DOHH2 (cell line): ENCODE measurements at regions not wholly inside any gene's neighbourhood (a gene's known extent, or its start where the extent isn't known, plus 50 kb on each side); places are given as distances from the start of the nearest gene placed in this dataset.

Experiments used
- H3F3A ChIP-seq: fragments of 200-600 bp; sonication (generic), shearing (Covaris generic); 2 replicates; pipeline ENCODE4 v1.6.0; 2016; ENCODE audit warnings: antibody characterized with exemption, mild to moderate bottlenecking; ENCODE audit not compliant: control insufficient read depth, insufficient read depth
- H3K27ac ChIP-seq: fragments of 200-600 bp; sonication (generic); 2 replicates; pipeline ENCODE4 v1.5.1; 2014; ENCODE audit warnings: low read depth, mild to moderate bottlenecking, low read length, moderate library complexity
- H3K27me3 ChIP-seq: fragments of 200-600 bp; sonication (generic); 2 replicates; pipeline ENCODE4 v1.6.1; 2014; ENCODE audit warnings: mild to moderate bottlenecking, low read length, mixed read lengths; ENCODE audit not compliant: control insufficient read depth
- H3K36me3 ChIP-seq: fragments of 200-600 bp; sonication (generic); 2 replicates; pipeline ENCODE4 v1.6.1; 2014; ENCODE audit warnings: mild to moderate bottlenecking, low read length, moderate library complexity, mixed read lengths; ENCODE audit not compliant: control insufficient read depth
- H3K4me1 ChIP-seq: fragments of 200-600 bp; sonication (generic); 2 replicates; pipeline ENCODE4 v1.6.1; 2014; ENCODE audit warnings: mild to moderate bottlenecking, low read length, mixed read lengths; ENCODE audit not compliant: control insufficient read depth
- H3K4me2 ChIP-seq: fragments of 200-600 bp; sonication (generic); 2 replicates; pipeline ENCODE4 v1.6.0; 2014; ENCODE audit warnings: mild to moderate bottlenecking, low read length, moderate library complexity
- H3K4me3 ChIP-seq: fragments of 200-600 bp; sonication (generic); 2 replicates; pipeline ENCODE4 v1.5.1; 2014; ENCODE audit warnings: mild to moderate bottlenecking, low read length, mixed read lengths
- H3K79me2 ChIP-seq: fragments of 200-600 bp; sonication (generic); 2 replicates; pipeline ENCODE4 v1.6.1; 2014; ENCODE audit warnings: mild to moderate bottlenecking, low read length, mixed read lengths; ENCODE audit not compliant: control insufficient read depth
- H3K9me2 ChIP-seq: fragments of 200-600 bp; sonication (generic); replicated peaks from 2 replicates; pipeline ENCODE4 v1.6.1; 2014; ENCODE audit warnings: mild to moderate bottlenecking, low read length, mixed read lengths; ENCODE audit not compliant: control insufficient read depth
- H3K9me3 ChIP-seq: fragments of 200-600 bp; sonication (generic); 2 replicates; pipeline ENCODE4 v1.6.1; 2014; ENCODE audit warnings: antibody characterized with exemption, low read length, mixed read lengths; ENCODE audit not compliant: control insufficient read depth, insufficient read depth
- H4K20me1 ChIP-seq: fragments of 200-600 bp; sonication (generic); 2 replicates; pipeline ENCODE4 v1.6.0; 2014; ENCODE audit warnings: low read depth, mild to moderate bottlenecking, antibody characterized with exemption, low read length, moderate library complexity; ENCODE audit not compliant: control insufficient read depth, insufficient read depth
- CTCF ChIP-seq: fragments of 200-600 bp; sonication (generic); IDR thresholded peaks from one replicate; pipeline ENCODE4 v1.5.1; 2014; ENCODE audit warnings: antibody characterized with exemption, mild to moderate bottlenecking, low read depth, low read length; ENCODE audit not compliant: poor library complexity, severe bottlenecking
- EZH2phosphoT487 ChIP-seq: fragments of 200-600 bp; sonication (generic); IDR thresholded peaks from 2 replicates; pipeline ENCODE4 v1.6.1; 2017; ENCODE audit warnings: borderline replicate concordance, mild to moderate bottlenecking, antibody characterized with exemption, low read length, moderate library complexity, mixed read lengths

- Histone ChIP-seq H3K79me2 (no peaks in the 10 kb centered on the region), H3K9me3 (no peaks in the 10 kb centered on the region), H3K27ac (no peak overlapping the region), H3K4me1 (no peaks in the 10 kb centered on the region), H4K20me1 (no peaks in the 10 kb centered on the region), H3K27me3 (no peaks in the 10 kb centered on the region), H3K4me2 (no peak overlapping the region), H3F3A (no peaks in the 10 kb centered on the region), H3K36me3 (no peaks in the 10 kb centered on the region), H3K9me2 (no peaks in the 10 kb centered on the region), H3K4me3 (no peak overlapping the region)
- TF ChIP-seq CTCF (no peak), EZH2phosphoT487 (no peak)
Observed at GRCh38 chr4:79209822-79210635, 115.8 kb downstream of the NAA11 start.

GRCh38 chr4:79209081-79209480, 116.8 kb downstream of the NAA11 start:
- no peak overlapping the region for H3K4me2 ChIP-seq

GRCh38 chr4:79207281-79207680, 118.6 kb downstream of the NAA11 start:
- Histone ChIP-seq H3K27ac (no peak overlapping the region), H3K4me3 (no peak overlapping the region), H3K4me1 (no peaks in the 10 kb centered on the region), H3K9me2 (no peaks in the 10 kb centered on the region), H3K9me3 (no peaks in the 10 kb centered on the region), H3K27me3 (no peaks in the 10 kb centered on the region), H3K36me3 (no peaks in the 10 kb centered on the region), H3F3A (no peaks in the 10 kb centered on the region), H3K79me2 (no peaks in the 10 kb centered on the region), H3K4me2 (no peak overlapping the region), H4K20me1 (no peaks in the 10 kb centered on the region)
- TF ChIP-seq CTCF (no peak), EZH2phosphoT487 (no peak)

More at GRCh38 chr4:79209081-79209480, 116.8 kb downstream of the NAA11 start:
- Histone ChIP-seq H3F3A (no peaks in the 10 kb centered on the region), H3K4me1 (no peaks in the 10 kb centered on the region), H3K9me3 (no peaks in the 10 kb centered on the region), H4K20me1 (no peaks in the 10 kb centered on the region), H3K79me2 (no peaks in the 10 kb centered on the region), H3K36me3 (no peaks in the 10 kb centered on the region), H3K4me3 (no peak overlapping the region), H3K27ac (no peak overlapping the region), H3K9me2 (no peaks in the 10 kb centered on the region), H3K27me3 (no peaks in the 10 kb centered on the region)
- TF ChIP-seq EZH2phosphoT487 (no peak), CTCF (no peak)
